Hematopoietic multipotent progenitor cell treated with erythropoietin and hydrocortisone succinate and interleukin-3 and kit ligand, for 4 days (in vitro differentiated cells): ENCODE measurements at regions not wholly inside any gene's neighbourhood (a gene's known extent, or its start where the extent isn't known, plus 50 kb on each side); places are given as distances from the start of the nearest gene placed in this dataset.
A peak's percentile ranks its signal among the peaks of the same experiment; 100 is the strongest.
"Not testable (repeated sequence)": the region's sequence is repeated elsewhere in the genome, so short reads cannot be mapped to it uniquely, and the experiment has no call there.

Experiments
- DNase-seq: peaks from one replicate; pipeline ENCODE4 v3.0.0-alpha.2; 2015

GRCh38 chr17:83192161-83192788 lies 112.9 kb downstream of the METRNL start:
- no peak for DNase-seq

GRCh38 chr17:83192789-83193335 lies 113.5 kb downstream of the METRNL start:
- not testable (repeated sequence) for DNase-seq

DNA sequence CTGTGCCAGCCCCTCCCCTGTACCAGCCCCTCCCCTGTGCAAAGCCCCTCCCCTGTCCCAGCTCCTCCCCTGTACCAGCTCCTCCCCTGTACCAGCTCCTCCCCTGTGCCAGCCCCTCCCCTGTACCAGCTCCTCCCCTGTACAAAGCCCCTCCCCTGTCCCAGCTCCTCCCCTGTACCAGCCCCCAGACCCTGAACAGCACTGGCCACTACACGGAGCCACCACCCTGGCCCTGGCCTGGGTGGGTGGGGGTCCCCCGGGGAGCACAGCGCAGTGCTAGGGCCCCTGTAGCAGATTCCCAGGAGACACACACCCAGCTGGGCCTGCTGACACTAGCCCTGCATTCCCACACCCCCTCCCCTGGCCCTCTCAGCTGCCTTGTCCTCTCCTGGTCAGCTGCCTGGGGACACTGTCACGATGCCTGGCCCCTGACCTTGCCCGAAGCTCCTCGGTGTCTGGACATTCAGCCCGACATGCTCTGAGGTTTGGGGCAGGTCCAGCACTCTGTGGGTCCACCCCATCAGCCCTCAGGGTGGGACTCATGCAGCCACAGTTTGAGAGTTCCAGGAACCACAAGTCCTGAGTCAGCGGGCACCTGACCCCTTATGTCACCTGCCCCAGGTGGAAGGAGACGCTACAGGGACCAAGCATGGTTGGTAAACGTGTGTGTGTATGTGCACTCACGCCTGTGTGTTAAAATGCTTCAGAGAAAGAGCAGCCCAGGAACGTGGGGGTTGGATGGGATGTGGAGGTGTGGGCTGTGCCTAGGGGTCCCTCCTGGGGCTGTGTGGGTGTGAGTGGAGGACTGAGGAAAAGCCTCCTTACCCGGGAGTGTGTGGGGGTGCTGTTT lies 114.2 kb downstream of the METRNL start:
- no peak for DNase-seq

DNA sequence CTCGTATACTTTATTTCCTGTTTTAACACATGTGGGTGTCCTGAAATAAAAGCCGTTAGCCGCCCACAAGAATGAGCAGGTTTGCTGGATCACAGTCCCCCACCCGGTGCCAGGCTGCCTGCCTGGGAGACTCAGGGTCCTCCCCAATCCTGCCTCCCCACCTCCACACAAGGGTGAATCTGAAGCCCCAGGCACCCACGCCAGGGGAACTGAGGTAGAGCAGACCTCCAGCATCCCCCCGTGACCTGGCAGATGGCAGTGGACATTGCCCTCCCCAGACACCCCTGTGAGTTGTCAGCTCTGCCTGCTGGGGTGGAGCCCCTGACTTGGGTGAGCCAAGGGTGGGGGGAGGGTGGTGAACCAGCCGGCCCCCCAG lies 114.8 kb downstream of the METRNL start:
- DNase-seq, result peak; percentile 63

- DNase-seq, result no peak
Observed at GRCh38 chr17:83194761-83195329, 115.4 kb downstream of the METRNL start.

DNA sequence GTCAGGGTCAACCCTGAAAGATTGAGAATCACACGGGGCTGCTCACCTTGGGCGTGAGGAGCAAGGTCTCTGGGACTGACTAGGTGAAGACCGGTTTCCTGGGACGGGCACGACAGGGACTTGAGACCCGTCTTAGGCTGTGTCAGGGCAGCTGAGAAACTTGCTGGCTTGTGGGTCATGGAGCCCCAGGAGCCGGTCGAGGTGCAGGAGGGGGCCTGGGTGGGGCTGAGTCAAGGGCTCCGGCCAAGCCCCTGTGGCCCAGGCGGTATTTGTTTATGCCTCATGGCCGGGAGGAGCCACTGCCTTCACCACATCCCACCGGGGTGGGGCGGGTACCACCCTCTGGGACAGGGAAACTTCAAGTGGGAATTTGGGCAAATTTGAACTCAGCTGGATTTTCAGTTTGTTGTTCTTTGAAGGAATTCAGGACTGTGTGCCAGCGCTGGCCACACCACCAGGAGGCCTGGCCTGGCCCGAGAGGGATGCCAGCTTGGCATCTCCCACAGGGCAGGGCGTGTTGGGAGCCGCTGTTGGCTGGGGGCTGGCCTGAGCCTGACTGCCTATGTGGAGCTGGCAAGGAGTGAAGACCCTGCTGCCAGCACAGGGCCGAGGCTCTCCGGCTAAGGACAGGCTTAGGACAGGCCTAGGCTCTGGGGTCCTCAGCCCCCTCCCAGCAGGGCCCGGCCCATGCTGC lies 116.1 kb downstream of the METRNL start:
- DNase-seq, result no peak

DNA sequence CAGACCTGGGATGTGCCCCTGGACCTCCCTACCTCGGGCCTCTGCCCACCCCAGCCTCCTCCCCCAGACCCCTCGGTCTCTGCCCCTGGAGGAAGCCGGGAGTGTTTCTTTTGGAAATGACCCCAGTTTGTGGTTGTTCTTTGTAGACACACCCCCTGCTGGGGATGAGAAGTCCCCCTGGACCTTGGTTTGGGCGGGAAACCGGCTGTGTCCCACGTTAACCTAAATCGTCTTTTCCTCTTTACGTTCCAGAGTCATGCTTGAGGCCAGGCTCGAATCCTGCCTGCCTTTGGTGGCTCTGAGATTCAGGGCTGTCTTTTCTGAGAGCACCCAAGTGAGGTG lies 116.6 kb downstream of the METRNL start:
- no peak for DNase-seq

DNA sequence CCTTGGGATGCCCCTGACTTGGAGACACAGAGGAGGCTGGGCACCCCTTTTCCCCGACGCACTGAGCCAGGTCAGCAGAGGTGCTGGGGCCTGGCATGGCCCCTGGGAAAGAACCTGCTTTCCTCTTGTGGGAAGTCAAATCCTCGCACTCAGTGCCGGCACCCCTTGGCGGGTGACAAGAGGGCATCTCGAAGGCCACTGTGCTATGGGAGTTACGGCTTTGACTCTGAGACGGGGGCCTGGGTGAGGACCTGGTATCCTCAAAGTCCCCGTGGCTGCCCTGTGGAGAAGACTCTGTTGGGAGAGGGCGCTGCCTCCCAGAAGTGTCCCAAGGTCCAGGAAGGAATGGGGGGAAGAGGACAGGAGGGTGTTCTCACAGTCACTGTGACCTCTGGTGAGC lies 117.0 kb downstream of the METRNL start:
- no peak for DNase-seq

DNA sequence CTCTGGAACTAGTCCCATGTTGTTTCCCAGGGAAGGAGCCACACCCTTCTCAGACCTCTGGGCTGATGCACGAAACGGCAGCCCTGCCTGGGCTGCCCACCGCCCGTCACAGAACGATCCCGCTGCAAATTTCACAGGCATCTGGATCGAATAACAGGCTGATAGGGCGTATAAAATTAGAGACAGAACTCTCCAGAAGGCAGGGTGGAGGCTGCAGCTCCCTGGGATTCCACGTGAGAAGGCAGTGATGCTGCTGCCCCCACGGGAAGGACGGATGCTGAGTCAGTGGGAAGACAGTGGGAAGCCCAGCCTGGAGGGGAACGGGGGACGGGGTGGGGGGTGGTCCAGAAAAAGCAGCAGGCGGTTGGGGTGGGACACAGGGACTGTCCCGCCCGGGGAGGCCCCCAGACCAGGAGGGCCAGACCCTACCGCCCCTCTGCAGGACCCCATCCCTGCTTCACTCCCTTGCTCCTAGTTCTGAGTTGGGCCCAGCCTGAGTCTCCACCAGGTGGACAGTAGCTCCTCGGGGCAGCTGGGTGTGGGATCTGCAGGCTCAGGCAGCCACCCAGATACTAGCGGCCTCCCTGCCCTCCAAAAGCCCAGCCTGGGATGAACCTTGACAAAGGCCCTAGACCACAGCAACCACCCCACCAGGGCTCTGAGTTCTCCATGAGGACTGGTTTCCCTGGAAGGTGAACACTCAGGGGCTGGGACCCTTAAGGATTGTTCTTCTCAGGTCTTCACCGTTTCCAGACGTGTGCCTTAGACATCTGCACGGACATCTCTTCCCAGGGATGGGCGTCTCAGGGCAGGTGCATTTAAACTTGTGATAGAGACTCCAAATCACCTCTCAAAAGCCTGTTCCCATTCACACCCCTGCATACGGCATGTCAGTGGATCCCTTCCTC lies 117.8 kb downstream of the METRNL start:
- no peak for DNase-seq

DNA sequence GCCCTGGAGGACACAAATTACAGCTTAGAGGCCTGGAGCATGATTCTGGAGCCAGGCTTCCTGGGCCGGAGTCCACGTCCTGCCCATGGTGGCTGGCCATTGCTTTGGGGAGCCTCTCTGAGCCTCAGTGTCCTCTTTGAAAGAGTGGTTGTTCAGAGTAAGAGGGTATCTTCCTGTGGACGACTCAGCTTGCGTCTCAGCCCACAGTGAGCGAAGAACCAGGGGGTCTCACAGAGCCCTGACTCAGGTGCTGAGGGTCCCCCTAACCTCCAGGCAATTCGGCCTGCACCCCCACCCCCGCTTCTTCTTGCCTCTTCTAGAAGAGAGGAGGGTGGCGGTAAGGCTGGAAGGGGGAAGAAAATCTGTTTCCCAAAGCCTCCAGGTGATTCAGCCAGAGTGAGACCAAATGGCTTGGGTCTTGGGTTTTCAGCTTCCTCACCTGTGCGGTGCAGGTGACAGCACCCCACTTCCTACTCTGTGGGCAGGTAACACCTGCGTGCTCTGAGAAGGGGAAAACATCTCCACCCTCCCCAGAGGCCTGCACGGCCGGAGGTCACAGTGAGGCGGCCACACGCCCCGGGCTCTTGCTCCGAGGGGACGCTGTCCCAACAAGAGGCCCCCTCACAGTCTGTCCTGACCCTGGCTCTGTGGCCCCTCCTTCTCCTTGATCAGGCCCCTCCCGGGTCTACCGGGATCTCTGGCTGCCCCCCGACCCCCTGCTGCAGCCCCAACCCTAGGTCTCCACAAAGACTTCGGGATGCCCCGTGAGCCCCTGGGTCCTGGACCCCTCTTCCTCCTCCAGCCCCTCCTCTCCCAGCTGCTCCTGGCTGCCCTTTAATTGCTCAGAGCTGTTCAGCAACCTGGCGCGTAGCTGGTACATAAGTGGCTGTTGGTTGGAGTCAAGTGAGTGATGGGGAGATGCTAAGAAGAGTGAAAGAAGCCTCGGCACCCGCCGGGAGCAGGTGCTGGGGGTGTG lies 119.2 kb downstream of the METRNL start:
- DNase-seq, result no peak

DNA sequence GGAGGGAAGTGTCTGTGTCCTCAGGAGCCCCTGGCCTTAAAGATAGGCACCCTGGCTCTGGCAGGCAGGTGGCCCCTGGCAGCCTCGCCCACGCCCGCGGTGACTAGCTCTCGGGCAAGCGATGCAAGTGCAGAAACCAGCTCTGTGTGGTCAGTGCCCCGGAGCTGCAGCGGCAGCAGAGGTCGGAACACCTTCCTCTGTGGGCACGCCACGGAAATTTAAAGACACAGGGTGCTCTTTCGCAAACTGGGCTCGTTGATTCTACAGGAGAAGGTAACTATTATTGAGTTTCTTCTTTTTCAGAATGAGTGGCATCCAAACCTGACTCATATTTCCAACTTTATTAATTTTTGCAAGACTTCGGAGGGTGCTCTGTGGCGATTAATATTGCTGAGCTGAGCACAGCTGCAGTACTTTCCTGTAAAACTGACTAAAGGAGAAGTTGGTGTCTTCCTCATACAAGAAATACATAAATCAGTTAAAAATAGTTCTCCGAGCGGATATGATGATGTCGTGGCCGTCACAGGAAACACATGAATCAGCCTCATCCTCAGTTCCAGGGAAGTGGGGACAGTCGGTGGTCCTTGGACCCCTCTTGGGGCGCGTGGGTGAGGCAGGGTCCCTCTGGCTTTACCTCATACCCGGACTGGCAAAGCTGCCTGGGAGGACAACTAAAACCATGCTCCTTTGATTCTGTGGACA lies 120.2 kb downstream of the METRNL start:
- peak; percentile 84 for DNase-seq

DNA sequence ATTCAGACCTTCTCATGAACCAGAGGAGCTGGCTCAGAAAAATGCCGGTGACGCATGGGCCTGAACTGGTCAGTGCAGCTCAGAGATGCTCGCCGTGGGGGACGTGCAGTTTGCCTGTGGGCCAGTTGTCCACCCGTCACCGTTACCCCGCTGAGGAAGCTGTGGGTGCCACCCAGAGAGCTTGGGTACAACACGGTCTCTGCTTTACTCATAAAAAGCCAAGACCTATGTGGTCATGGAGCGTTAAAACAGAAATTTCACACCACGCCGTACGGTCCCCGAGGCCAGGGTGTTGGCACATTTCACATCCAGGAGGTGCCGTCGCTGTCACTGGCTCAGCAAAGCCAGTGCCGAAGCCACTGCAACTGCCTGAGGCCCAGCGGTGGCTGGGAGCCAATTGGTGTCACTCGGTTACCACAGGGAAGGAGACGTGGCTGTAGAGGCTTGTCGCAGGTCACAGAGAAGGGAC lies 120.9 kb downstream of the METRNL start:
- peak; percentile 87 for DNase-seq

DNA sequence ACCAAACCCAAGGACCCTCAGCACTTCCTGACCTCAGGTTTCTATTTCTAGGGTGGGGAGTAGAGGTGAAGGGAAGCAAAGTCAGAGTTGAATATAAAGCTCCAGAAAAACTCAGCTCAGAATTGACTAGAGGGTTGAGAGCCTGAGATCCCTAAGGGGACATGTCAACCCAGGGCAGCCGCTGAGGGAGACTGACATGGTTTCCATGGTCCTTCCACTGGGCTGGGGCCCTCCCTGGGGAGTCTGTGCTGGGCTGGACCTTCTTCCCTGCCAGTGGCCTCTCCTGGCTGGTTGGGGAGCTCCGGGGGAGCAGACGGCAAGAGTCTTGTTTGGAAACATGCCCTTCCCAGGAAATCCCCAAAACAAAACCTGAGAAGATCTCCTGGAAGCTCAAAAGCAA lies 121.3 kb downstream of the METRNL start:
- no peak for DNase-seq

- no peak for DNase-seq
Observed at GRCh38 chr17:83201206-83202001, 122.0 kb downstream of the METRNL start.

- no peak for DNase-seq
Observed at GRCh38 chr17:83202002-83203000, 122.9 kb downstream of the METRNL start.

DNA sequence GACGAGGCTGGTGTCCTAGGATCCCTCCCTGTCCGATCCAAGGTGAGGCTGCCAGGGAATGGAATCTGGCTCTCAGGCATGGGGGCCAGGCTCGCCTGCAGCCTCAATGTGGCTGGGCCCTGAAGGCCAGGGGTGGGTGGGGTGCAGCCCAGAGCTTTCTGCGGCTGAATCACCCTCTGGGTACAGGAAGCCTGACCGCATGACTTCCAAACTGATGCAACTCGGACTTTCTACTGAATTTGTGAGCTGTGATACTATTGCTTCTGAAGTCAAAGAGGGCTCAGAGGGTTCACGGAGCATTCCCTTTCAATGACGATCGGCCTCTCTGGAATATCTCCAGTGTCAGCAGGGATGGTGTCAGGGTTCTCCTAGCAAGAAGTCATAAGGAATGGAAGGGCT lies 123.7 kb downstream of the METRNL start:
- peak; percentile 68 for DNase-seq

DNA sequence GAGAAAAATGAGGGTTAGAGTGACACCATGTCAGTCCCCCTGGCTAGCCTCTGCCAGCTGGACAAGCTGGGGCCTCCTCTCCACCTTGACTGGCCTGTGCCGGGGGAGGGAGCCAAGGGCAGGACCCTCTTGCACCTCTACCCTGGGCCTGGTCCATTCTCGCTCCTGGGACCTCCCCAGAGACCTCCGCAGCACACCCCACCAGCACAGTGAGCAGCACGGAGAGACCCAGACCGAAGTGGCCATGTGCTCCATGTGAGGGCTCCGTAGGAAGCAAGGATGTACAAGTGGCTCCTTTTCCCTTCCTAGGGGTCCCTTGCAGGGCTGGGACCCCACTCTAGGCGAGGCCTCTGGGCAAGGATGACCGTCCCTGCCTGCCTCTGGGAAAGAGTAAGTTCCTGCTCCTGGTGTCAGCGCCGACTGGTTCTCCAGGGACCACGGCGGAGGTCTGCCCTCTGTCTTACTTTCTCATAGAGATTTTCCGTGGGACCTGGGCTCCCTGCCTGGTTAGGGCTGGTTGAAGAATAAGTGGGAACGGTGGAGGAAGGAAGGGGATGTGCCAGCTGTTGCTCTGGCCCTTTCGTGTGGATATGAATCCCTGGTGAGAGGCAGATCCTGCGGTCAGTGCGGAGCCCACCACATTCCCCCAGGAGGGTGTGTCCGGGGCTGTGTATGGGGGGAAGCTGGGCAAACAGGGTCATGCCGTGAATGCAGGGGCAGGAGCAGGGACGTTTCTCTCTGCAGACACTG lies 124.2 kb downstream of the METRNL start:
- no peak for DNase-seq
